ENCODE measurements at regions not wholly inside any gene's neighbourhood (a gene's known extent, or its start where the extent isn't known, plus 50 kb on each side); places are given as distances from the start of the nearest gene placed in this dataset.

GRCh38 chr10:105370692-105371091, 729.6 kb downstream of the SORCS3 start:
- no peak for TF ChIP-seq CTCF (IDR thresholded peaks at IDR 0.05; ENCODE audit: low read length, missing control alignments)
- DNase-seq (ENCODE audit: low read depth), result no peak
- H3K4me3 ChIP-seq (replicated peaks; ENCODE audit: low read depth, low read length), result no peak overlapping the region

GRCh38 chr10:105359708-105360107, 718.6 kb downstream of the SORCS3 start:
- DNase-seq (ENCODE audit: low read depth), result no peak
- TF ChIP-seq CTCF (IDR thresholded peaks at IDR 0.05; ENCODE audit: low read length, missing control alignments), result no peak
- H3K4me3 ChIP-seq (replicated peaks; ENCODE audit: low read depth, low read length), result no peak overlapping the region

- no peak for TF ChIP-seq CTCF (IDR thresholded peaks at IDR 0.05; ENCODE audit: low read length, missing control alignments)
- DNase-seq (ENCODE audit: low read depth), result no peak
- H3K4me3 ChIP-seq (replicated peaks; ENCODE audit: low read depth, low read length), result no peak overlapping the region
Observed at GRCh38 chr10:105358911-105359310, 717.8 kb downstream of the SORCS3 start.

- TF ChIP-seq CTCF (IDR thresholded peaks at IDR 0.05; ENCODE audit: low read length, missing control alignments), result no peak
- no peak for DNase-seq (ENCODE audit: low read depth)
- H3K4me3 ChIP-seq (replicated peaks; ENCODE audit: low read depth, low read length), result no peak overlapping the region
Observed at GRCh38 chr10:105356626-105357025, 715.5 kb downstream of the SORCS3 start.

GRCh38 chr10:105354010-105354409, 712.9 kb downstream of the SORCS3 start:
- TF ChIP-seq CTCF (IDR thresholded peaks at IDR 0.05; ENCODE audit: low read length, missing control alignments), result no peak
- DNase-seq (ENCODE audit: low read depth), result no peak
- H3K4me3 ChIP-seq (replicated peaks; ENCODE audit: low read depth, low read length), result no peak overlapping the region

GRCh38 chr10:105352827-105353226, 711.7 kb downstream of the SORCS3 start:
- DNase-seq (ENCODE audit: low read depth), result no peak
- no peak for TF ChIP-seq CTCF (IDR thresholded peaks at IDR 0.05; ENCODE audit: low read length, missing control alignments)
- no peak overlapping the region for H3K4me3 ChIP-seq (replicated peaks; ENCODE audit: low read depth, low read length)

GRCh38 chr10:105352281-105352680, 711.2 kb downstream of the SORCS3 start:
- DNase-seq (ENCODE audit: low read depth), result no peak
- no peak overlapping the region for H3K4me3 ChIP-seq (replicated peaks; ENCODE audit: low read depth, low read length)
- no peak for TF ChIP-seq CTCF (IDR thresholded peaks at IDR 0.05; ENCODE audit: low read length, missing control alignments)
